Body of pancreas (tissue), 4 donors: ENCODE measurements at regions not wholly inside any gene's neighbourhood (a gene's known extent, or its start where the extent isn't known, plus 50 kb on each side); places are given as distances from the start of the nearest gene placed in this dataset.

Experiments used
- ATAC-seq: fragments of 150-250 bp; one replicate; pipeline ENCODE4 v1.9.1; 2016
- DNase-seq, 4 donors: peaks; one replicate each; pipeline ENCODE4 v3.0.0-alpha.2; 2019
- H3K27ac ChIP-seq, 4 donors: fragments of 200-600 bp; sonication (generic); 1 replicate in 3 of 4; 2 replicates in 1 of 4; pipeline versions ENCODE4 v1.5.1 to v1.6.1; 2016 to 2019; ENCODE audit warnings: mild to moderate bottlenecking in 1 of 4, mixed read lengths in 1 of 4, moderate library complexity in 1 of 4
- H3K27me3 ChIP-seq, 2 donors: fragments of 200-600 bp; sonication (generic); one replicate each; pipeline ENCODE4 v1.6.0; 2016; ENCODE audit warnings: mild to moderate bottlenecking in 1 of 2
- H3K36me3 ChIP-seq, 2 donors: fragments of 200-600 bp; sonication (generic); replicated peaks in 1 of 2; 2 replicates each; pipeline ENCODE4 v1.5.1; 2016; ENCODE audit warnings: low read depth in 2 of 2; ENCODE audit not compliant: insufficient read depth in 1 of 2
- H3K4me1 ChIP-seq: fragments of 200-600 bp; sonication (generic); one replicate; pipeline ENCODE4 v1.6.0; 2016
- H3K4me3 ChIP-seq, 2 donors: fragments of 200-600 bp; sonication (generic); 1 replicate in 1 of 2; 2 replicates in 1 of 2; pipeline ENCODE4 v1.5.1; 2016 to 2019
- H3K9me3 ChIP-seq, 3 donors: fragments of 200-600 bp; sonication (generic); 1 replicate in 2 of 3; 2 replicates in 1 of 3; pipeline ENCODE4 v1.5.1; 2016
- POLR2A ChIP-seq, 3 donors: fragments of 450-650 bp; IDR thresholded peaks; one replicate each; pipeline ENCODE4 v1.6.1; 2016; ENCODE audit warnings: antibody characterized with exemption in 3 of 3, mild to moderate bottlenecking in 2 of 3
- WGBS, 2 donors: methylation state at CpG; one replicate each; pipeline ENCODE4 v1.1.5; 2017; 5-methylcytosine and 5-hydroxymethylcytosine counted together
- intact Hi-C: fragments of 100-400 bp; cut with DNase I; formaldehyde crosslinking; loops from one replicate; pipeline ENCODE4 v1.15.1; 2023
- TF ChIP-seq, protein P1 (sequence below), 7 experiments: fragments of 450-650 bp in 4 of 7; fragments of 200-600 bp in 3 of 7; sonication (generic) in 3 of 7; IDR thresholded peaks; one replicate each; pipeline ENCODE4 v1.5.1; 2016 to 2019; ENCODE audit warnings: antibody characterized with exemption in 7 of 7

DNA sequence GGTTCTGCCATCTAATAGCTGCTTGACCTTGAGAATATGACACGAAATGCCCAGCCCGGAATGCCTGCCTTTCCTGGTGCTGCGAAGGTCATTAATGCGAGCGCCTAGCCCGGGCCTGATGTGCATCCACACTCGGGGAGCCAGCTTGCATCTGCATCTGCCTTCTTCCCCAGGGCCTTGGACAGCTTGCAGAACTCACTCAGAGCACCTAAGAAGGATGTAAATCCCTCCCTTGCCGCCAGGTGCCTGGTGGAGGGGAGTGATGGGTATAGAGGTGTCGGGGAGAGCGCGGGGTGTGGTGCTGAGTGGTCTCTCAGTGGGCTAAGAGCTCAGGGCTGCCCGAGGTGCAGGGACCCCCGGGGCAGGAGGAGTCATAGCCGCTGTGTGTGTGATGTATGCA is 127.2 kb downstream of the MRPL36 start:
- no peaks in the 10 kb centered on the region for H3K27me3 ChIP-seq

DNA sequence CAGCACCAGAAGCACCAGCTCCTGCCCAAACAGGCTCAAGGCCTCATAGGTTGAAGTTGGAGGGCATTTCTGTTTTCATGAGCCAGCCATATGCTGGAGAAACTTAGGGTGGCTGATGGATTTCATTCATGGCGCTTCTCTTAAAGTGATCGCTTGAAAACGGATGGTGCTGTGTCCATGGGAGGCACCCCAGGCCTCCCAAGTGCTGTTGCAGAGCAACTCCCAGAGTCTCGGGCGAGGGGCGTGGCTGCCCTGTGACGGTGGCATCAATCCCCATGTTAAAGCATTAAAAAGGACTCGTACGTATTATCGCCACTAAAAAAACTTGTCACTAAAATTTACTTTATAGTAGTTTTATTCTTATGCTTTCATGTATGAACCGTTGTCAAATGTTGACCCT is 128.3 kb downstream of the MRPL36 start:
- H3K9me3 ChIP-seq: no peaks in the 10 kb centered on the region
- ATAC-seq: no peak
- 63 to 69% methylated on average over 11 of the region's 11 CpGs for WGBS, 2 donors
- no peak overlapping the region for H3K4me3 ChIP-seq
- no peak for DNase-seq
- no peak overlapping the region for H3K27ac ChIP-seq
- intact Hi-C loops: no loop called here
- no peaks in the 10 kb centered on the region for H3K27me3 ChIP-seq
- no peaks in the 10 kb centered on the region for H3K36me3 ChIP-seq
- TF ChIP-seq, protein P1, sequence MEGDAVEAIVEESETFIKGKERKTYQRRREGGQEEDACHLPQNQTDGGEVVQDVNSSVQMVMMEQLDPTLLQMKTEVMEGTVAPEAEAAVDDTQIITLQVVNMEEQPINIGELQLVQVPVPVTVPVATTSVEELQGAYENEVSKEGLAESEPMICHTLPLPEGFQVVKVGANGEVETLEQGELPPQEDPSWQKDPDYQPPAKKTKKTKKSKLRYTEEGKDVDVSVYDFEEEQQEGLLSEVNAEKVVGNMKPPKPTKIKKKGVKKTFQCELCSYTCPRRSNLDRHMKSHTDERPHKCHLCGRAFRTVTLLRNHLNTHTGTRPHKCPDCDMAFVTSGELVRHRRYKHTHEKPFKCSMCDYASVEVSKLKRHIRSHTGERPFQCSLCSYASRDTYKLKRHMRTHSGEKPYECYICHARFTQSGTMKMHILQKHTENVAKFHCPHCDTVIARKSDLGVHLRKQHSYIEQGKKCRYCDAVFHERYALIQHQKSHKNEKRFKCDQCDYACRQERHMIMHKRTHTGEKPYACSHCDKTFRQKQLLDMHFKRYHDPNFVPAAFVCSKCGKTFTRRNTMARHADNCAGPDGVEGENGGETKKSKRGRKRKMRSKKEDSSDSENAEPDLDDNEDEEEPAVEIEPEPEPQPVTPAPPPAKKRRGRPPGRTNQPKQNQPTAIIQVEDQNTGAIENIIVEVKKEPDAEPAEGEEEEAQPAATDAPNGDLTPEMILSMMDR (IDR thresholded peaks at IDR 0.05): no peak
- TF ChIP-seq POLR2A (IDR thresholded peaks at IDR 0.05): no peak
- peaks cover 19% of the 10 kb centered on the region for H3K4me1 ChIP-seq

More for the DNA sequence above, 127.2 kb downstream of the MRPL36 start:
- H3K36me3 ChIP-seq: no peaks in the 10 kb centered on the region
- no peak overlapping the region for H3K4me3 ChIP-seq
- 49 to 62% methylated on average over 13 to 14 of the region's 14 CpGs for WGBS, 2 donors
- intact Hi-C loops: no loop called here
- ATAC-seq (no peak), DNase-seq (no peak)
- no peak for TF ChIP-seq POLR2A (IDR thresholded peaks at IDR 0.05)
- TF ChIP-seq, protein P1 (IDR thresholded peaks at IDR 0.05): no peak
- H3K9me3 ChIP-seq: no peaks in the 10 kb centered on the region
- peaks cover 11% of the 10 kb centered on the region for H3K4me1 ChIP-seq
- no peak overlapping the region for H3K27ac ChIP-seq

DNA sequence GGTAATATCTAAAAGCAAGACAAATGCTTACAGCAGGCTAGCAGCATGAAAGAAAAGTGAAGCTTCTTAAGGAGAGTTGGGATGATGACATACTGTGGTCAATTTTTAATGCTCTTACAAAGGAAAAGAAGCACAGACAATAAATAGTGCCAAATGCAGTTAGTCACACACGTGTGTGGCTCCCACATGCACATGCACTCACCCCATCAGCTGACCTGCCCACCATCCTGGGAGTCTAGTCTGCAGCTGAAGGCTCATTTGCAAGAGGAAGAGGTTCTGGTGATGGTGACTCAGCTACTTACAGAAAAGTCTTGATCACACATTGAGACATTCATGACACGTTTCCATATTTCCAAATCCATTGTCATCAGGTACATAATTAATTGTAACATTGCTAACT is 129.3 kb downstream of the MRPL36 start:
- H3K36me3 ChIP-seq: no peaks in the 10 kb centered on the region
- intact Hi-C loops: no loop called here
- H3K4me3 ChIP-seq: no peak overlapping the region
- ATAC-seq: no peak
- 31 to 32% methylated on average over 2 of the region's 2 CpGs for WGBS, 2 donors
- peaks cover 20% of the 10 kb centered on the region for H3K4me1 ChIP-seq
- TF ChIP-seq, protein P1 (IDR thresholded peaks at IDR 0.05): no peak
- TF ChIP-seq POLR2A (IDR thresholded peaks at IDR 0.05): no peak
- H3K9me3 ChIP-seq: no peaks in the 10 kb centered on the region
- peaks cover 0 to 4% of the 10 kb centered on the region in 2 donors for H3K27me3 ChIP-seq
- no peak overlapping the region for H3K27ac ChIP-seq
- no peak for DNase-seq

DNA sequence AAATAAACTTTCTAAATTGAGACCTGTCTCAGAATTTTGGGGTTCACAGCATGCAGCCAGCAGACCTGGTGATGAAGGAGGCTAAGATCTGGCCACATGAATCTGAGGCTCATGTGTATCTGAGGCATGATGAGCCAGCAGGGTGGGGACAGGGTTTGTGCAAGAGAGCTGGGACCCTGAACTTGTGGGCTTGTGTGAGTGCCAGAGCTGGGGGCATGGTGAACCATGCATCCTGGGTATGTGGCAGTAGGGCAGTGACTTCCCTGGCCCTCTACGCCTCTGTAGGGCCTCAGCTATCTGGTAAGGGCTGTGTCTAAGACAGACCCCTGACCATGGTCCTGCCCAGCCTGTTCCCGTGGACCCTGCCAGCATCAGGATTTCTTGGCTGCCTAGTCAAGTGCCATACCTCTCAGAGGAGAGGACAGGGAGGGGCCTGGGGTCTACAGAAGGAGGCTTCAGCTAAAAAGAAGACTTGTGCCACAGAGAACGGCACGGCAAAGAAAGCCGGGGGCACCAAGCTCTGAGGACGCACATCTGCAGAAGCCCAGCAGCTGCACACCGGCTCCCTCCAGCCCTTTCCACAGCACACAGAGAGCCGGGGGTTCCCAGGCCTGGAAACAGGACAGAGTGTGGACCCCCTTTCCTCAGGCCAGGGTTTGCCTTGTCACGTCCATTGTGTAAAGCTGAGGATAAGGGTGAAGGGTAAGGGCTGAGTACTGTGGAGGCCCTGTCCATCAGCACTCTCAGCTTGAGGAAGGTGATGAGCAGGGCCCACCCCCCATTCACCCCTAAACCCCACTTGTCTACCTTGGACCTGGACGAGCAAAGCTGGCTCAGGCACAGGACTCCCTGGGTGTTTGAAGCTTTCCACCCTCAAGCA is 130.1 kb downstream of the MRPL36 start:
- H3K36me3 ChIP-seq: no peaks in the 10 kb centered on the region
- no peak overlapping the region for H3K27ac ChIP-seq
- no peaks in the 10 kb centered on the region for H3K9me3 ChIP-seq
- intact Hi-C loops: loop anchor here (10.0 kb wide), 1 partner anchor 375 kb away; no protein-coding TSS in a partner anchor
- peaks cover 0 to 10% of the 10 kb centered on the region in 2 donors for H3K27me3 ChIP-seq
- WGBS, 2 donors: 78 to 83% methylated on average over 7 to 10 of the region's 10 CpGs
- no peak for ATAC-seq
- H3K4me1 ChIP-seq: peaks cover 20% of the 10 kb centered on the region
- DNase-seq: no peak
- H3K4me3 ChIP-seq: no peak overlapping the region
- TF ChIP-seq POLR2A (IDR thresholded peaks at IDR 0.05): no peak
- TF ChIP-seq, protein P1 (IDR thresholded peaks at IDR 0.05): no peak
